IPS DF 4.7 (cell line): ENCODE measurements at regions not wholly inside any gene's neighbourhood (a gene's known extent, or its start where the extent isn't known, plus 50 kb on each side); places are given as distances from the start of the nearest gene placed in this dataset.
"Not testable (repeated sequence)": the region's sequence is repeated elsewhere in the genome, so short reads cannot be mapped to it uniquely, and the experiment has no call there.

Experiments
- DNase-seq: peaks from one replicate; pipeline ENCODE4 v3.0.0-alpha.2; 2013; ENCODE audit warnings: low spot score; ENCODE audit errors: extremely low read depth

DNA sequence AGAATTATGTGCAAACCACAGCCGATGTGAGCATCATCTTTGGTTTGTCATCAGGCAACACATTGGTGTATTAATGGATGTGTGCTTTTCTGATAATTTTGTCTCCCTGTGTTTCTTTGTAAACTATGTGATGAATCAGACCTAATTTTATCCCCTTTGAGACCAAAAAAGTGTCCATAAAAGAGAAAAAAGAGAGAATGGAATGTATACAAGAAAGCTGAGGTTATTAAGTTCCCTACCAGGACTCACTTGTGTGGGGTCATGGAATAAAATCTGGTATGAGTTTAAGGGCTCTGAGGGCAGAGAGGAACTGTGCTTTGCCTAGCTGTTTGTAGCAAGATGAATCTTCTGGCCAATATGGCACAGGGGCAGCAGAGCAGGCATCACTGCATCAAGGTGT, 239.5 kb upstream of the HAND2 start:
- DNase-seq, result no peak

DNA sequence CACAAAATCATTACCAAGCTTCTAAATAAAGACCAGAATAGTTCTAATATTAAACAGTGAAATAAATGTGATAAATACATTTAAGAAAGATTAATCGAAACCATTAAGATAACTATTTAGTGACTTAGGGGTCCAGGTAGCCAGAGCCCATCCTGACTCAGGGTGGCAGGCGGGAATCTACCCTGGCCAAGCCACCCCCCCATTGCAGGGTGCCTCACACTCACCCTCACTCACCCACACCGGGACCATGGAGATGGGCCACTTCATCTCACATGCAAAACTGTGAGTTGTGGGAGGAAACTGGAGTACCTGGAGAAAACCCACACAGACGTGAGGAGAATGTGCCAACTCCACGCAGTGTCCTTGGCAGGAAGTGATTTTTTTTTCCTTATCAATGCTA, 237.6 kb upstream of the HAND2 start:
- DNase-seq, result no peak

DNA sequence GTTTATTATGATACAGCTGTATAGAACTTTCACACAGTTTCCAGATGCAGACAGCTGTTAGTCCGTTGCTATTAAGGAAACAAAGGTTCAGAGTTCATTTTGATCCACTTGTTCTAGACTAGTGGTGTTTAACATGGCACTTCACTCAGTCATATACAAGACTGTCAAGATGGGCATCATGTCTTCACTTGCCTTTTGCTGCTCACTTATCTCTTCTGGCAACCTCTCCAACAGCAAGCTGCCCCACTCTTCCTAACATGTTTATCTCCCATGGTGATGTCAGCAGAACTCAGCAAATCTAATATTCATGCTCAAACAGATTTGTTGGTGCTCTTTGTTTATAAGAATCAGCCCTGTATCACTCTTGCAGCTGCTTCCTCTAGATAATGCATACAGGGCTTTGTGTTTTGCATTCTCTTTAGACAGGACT, 236.2 kb upstream of the HAND2 start:
- no peak for DNase-seq

DNA sequence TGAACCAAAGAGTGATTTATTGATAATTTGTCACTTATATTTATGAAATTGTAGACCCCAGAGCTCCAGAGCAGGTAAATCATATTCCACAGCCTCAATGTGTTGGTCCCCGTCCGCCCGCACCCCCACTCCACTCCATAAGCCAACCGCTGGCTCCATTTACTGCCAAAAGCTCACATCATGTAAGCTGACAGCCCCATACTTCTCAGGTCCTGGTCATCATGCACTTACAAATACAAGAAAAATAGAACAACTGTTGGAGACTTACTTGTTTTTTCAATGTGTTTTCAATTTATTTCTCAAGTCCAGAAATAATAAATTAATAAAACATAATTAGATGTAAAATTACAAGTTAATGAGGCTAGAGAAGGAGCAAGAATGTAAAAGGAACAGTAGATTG, 235.7 kb upstream of the HAND2 start:
- no peak for DNase-seq

DNA sequence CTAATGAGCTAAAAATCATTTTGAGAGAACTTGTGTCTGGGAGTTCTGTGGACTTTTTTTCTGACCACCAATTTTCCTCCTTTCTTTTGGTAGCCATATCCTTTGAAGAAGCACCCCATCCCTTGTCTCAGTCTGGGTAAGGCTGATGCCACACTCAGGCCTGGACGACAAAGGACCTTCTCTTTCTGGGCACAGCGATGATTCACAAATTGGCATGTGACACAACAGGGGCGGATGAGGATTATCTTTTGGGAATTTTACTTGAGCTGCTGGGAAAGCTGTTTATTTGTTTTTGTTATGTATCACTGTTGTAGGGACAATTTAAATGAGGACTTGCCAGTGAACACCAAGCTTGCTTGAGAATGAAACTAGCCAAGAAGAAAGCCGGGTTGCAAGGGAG, 233.4 kb upstream of the HAND2 start:
- DNase-seq, result no peak

DNA sequence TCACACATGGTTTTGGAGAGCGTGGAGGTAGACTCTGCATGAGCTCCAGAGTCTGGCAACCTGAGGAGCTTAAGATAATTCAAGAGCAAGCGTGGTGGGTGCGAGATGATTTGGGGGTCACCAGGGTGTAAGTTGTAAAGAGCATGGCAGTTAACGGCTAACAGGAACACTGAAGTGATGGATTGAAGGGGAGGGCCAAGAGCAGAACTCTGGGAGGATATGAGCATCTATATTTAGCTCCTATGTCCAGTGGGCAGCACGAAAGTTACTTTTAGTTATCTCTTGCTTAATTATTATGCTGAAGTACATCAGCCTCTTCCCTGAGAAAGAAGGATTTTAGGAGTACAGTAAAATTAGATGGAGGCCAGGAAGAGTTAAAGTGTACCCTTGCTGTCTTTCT, 231.9 kb upstream of the HAND2 start:
- DNase-seq, result no peak

DNA sequence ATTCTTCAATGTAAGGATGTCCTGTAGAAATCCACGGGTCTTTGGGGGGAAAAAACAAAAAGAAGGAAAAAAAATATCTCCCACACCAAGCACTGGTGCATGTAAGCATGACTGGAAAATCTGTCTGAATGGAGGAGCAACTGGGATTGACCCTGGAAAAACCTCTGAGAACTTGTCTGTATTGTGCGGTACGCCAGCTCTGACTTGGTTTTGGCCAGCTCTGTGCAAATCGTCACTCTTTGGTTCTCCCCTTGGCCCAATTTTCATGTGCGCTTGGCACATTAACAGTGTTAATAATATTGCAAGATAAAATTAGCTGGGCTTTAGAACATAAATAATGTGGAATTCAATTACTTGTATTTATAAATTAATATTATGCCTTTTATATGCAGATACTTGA, 231.2 kb upstream of the HAND2 start:
- DNase-seq, result no peak

DNA sequence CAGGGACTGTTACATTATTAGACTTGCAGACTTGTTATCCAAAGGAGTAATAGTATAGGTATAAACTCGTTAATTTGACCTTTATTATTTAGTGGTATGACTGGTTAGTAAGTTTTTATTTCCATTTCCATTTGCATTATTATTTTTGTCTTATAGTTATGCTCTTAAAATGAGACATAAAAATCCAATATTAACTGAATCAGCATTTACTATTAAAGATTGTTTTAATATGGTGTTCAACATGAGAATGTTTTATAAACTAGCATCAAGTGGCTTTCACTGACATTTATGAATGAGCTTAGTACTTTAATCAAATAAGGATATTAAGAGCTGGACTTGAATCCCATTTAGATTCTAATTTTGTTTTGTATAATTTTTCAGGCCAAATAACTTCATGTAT, 228.1 kb upstream of the HAND2 start:
- no peak for DNase-seq

DNA sequence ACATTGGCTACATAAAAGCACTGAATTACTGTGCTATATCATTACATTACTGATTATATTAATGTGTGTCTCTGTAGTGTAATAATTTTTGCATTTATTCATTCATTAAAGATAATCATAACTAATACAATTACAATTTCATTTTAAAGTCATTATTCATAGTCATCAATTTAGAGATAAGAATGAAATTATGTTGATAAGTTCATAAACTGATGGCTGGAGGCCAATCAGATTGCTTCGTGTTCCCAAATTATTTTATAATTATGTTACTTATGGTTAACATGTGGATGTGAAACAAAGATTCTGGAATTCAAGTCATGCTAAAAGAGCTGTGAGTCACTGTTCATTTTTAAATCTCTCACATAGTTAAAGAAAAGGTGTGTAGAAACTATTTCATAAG, 223.4 kb upstream of the HAND2 start:
- no peak for DNase-seq

DNA sequence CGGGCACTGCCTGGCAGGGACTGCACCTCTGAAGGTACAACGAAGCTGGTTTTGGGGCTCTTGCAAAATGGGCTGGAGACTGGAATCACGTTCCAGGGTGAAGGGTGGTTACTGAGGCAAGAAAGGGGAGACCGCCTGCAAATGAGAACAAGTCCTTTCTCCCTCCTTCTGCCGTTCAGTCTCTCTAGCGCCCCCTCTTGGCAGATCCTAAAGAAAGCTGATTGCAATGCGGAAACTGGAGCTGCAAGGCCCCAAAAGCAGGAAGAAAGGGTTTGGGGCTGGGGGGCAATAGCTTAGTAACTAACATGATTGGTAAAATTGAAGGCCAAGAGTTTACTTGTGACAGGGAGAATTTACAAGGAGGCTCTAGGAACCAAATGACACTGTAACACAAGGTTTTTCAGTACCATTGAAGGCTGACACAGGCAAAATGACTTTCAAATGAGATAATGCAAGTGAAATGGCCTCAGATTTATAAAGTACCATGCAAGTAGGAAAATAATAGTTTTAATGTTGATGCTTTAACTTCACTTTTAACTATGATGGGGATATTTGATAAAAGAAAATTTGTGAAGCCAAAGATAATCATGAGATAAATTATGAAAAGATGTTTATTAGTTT, 222.7 kb upstream of the HAND2 start:
- peak; percentile 30 for DNase-seq

DNA sequence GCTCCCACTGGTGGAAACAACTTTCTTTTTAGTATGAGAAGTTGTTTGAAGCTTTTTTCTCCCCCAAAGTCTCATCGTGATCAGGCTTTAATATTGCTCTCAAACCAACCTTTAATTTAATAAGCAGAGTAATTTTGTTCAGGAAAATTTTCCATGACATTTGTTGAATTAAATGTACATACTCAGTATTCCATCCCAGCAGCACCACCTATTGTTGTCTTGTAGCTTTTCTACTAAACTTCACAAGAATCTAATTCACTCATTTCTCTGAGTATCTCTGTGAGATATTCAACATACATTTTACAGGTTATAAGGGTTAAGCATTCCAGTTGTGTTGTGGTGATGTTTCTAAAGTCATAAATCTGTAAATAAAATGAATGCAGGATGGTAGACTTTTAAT, 218.3 kb upstream of the HAND2 start:
- no peak for DNase-seq

DNA sequence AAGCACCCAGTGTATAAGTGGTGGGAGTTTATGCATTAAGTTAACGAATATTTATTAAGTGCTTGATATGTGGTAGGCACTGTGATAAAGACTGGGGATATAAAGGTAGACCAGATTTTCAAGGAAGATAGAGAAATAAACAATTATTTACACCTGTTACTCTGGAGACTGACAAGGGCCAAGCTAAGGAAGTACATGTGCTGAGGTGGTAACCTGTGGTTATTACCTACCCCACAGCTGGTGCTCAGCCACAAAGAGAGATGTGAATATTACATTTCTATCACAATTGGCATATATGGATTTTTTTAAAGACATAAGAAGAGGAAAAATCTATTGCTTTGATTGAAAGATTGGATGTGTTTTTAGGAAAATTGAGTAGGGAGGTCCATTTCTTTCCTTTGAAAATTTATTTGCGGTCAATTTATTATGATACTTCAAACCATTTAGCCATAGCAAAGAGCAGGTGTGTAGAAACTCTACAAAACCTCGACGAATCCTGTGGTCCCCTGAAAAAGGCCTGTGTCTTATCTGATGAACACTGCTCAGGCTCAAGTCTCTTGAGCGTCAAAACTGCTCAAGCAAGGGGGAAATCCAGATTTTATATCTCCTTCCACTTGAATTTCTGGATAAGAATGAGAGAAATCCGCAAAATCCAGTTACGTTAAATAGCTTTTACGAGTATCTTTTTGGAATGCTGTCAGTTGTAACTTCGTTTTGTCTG, 217.7 kb upstream of the HAND2 start:
- DNase-seq, result no peak

DNA sequence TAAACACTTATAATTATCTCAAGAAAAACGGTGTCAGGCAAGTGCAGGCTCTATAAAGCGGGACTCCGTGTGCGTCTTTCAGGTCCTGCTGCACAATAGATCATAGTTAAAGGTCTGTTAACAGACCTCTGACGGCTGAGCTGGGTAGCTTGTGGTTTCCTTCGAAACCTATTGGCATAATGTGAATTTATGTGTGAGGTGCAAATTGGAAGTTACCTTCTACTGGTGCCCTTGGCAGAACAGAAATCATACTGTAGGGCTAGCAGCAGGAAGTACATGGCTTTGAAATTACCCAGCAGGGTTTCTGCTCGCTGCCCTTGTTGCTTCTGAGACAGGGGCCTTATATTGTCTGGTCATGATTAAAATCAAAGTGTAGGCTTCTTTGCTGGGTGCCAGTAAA, 216.4 kb upstream of the HAND2 start:
- DNase-seq, result no peak

DNA sequence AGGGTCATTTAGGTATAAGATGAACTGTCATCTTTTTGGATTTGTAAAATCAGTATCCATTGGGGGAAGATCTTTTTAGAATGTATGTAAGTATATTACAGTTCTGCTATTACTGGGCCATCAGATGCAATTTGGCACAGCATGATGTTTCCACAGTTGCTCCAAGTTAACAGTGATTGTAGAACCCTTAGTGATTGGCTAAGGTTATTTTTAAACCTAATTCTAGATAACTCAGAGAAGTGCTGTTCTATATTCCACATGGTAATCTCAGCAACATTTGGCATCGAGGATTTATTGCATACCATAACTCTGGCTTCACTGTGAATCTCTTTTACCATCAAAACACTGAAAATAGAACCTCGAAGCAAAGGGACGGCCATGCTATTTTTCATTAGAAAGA, 215.7 kb upstream of the HAND2 start:
- DNase-seq, result no peak

DNA sequence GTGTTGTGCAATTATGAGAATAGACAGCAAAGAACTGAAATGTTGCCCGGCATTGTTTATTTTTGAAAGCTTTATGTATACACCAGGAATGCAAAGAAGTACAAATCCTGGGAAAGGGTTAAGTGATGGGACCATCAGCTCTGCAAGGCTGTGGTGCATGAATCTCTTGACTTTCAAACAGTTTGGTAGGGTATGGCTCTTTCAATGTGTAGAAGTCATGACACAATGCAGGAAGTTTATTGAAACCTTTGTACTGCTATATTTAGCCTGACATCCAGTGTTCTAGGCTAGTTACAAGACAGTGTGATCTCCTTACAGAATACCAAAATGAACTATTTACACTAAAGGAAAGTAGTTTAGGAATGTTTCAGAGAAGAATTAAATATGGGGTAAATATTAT, 206.8 kb upstream of the HAND2 start:
- DNase-seq, result no peak

DNA sequence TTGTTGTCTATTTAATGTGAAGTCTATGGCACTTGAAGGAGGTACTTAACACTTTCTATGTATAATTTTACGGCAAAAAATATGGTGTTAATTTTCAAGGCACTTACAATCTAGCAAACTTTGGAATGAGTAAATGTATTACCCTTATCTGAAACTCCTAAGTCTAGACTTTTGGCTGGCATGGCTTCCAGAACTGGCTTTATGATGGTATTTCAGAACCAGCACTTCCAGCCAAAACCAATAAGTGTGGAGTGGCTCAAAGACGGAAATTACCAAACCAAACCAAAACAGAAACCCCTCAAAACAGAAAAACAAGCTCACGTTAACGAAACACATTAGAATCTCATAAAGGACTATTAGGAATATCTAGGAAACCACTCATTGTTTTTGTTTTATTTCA, 205.6 kb upstream of the HAND2 start:
- DNase-seq, result no peak

DNA sequence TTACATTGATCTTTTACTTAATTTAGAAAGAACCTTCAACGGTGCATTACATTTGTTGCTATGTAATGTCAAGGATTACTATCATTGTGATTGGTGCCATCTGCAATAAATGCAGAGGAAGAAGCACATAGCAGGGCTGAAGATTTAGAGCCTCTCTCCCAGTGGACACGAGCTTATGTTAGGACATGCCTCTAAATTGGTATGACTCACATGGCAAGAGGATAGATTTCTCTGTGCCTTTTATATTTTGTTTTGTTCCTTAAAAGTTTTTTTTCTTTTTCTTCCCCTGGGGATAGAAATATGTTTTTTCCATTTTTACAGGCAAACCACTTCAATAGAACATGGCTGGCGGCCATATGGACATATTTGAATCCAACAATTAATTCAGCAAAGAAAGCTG, 205.0 kb upstream of the HAND2 start:
- no peak for DNase-seq

DNA sequence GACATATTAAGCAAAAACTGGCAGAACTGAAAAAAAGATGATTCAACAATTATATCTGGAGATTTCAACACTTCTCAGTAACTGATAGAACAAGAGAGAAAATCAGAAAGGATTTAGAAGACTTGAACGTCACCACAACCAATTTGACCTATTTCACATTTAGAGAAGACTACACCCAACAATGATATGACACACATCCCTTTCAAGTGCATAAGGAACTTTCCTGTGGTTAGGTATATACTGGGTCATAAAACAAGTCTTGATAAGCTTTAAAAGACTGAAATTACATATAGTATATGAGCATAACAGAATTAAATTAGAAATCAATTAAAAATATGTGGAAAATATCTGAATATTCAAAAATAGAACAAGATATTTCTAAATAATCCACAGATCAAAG, 201.2 kb upstream of the HAND2 start:
- DNase-seq, result no peak

DNA sequence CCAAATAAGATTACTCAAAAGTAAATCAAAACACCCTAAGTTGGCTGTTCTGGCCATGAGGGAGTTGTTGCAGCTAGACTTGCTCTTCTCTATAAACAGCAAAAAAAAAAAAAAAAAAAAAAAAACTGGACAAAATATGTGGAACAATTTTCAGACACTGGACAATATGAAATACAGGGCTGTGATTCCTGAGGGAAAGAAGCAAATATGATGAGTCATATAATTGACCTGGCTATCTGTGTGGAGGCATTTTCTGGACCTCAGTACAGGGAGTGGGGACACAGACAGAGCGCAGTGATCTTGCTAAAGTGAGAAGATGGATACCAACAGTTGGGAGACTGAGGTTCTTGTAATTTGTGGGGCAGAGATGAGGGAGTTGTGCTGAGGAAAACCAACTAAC, 192.0 kb upstream of the HAND2 start:
- DNase-seq, result no peak

DNA sequence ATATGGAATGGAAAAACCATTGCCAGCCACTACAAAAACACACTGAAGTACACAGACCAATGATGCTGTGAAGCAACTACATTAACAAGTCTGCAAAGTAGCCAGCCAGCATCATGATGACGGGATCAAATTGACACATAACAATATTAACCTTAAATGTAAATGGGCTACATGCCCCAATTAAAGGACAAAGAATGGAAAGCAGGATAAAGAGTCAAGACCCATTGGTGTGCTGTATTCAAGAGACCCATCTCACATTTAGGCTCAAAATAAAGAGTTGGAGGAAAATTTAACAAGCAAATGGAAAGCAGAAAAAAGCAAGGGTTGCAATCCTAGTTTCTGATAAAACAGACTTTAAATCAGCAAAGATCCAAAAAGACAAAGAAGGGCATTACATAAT, 188.5 kb upstream of the HAND2 start:
- not testable (repeated sequence) for DNase-seq

DNA sequence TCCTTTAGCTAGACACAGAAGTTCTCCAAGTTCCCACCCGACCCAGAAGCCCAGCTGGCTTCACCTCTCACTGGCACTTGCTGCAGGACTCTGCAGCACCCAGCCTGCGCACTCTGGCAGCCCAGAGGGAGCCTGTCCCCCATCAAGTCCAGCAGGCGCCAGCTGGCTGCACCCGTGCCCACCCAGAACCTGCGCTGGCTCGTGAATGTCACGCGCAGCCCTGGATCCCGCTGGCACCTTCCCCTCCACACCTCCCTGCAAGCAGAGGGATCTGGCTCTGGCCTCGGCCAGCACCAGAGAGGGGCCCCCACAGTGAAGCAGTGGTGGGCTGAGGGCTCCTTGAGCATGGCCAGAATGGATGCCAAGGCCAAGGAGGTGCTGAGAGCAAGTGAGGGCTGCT, 187.6 kb upstream of the HAND2 start:
- no peak for DNase-seq

DNA sequence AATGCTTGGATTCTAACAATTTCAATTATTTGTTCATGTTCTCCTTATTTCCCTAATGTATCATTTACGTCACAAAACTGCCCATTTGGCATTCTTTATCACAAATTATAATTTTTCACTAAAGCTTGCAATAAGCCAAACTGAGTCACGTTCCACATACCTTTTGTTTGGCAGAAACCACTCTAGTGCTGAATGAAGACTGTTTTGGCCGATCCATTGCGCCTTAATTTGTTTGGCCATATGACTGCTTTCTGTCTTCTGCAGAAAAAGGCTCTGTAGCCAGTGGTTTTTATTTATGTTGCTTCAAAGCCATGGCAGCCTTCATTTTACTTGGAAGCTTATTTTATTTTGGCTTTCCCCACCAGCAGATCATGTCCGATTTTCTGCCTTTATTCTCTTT, 184.4 kb upstream of the HAND2 start:
- DNase-seq, result no peak

DNA sequence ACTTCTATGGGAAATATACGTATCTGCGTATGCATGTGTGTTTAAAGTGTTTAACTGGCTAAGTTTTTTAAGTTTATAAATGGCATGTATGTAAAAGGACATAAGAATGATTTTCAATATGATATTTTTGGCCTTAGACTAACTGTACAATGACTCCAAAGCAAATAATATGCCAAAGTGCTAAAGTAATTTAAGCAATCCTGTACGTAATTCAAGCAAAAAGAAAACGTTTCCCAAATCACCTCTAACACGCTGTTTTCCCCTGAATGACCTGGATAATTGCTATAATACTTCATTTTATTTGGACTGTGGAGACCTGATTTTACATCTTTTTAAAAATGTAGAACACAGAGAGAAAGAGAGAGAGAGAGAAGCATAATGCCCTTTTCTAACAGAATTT, 183.0 kb upstream of the HAND2 start:
- no peak for DNase-seq
